Thoracic aorta (tissue), 2 donors: ENCODE measurements at regions not wholly inside any gene's neighbourhood (a gene's known extent, or its start where the extent isn't known, plus 50 kb on each side); places are given as distances from the start of the nearest gene placed in this dataset.
"Not testable (repeated sequence)": the region's sequence is repeated elsewhere in the genome, so short reads cannot be mapped to it uniquely, and the experiment has no call there.

Source experiments
- ATAC-seq: fragments of 150-250 bp; one replicate; pipeline ENCODE4 v1.8.0; 2017; ENCODE audit warnings: low read depth; ENCODE audit not compliant: insufficient number of reproducible peaks, low FRiP score
- DNase-seq: peaks from one replicate; pipeline ENCODE4 v3.0.0-alpha.2; 2020; ENCODE audit warnings: low spot score
- H3K27ac ChIP-seq, 2 donors: fragments of 200-600 bp; sonication (generic); 1 replicate in 1 of 2; 2 replicates in 1 of 2; pipeline ENCODE4 v1.5.1; 2016; ENCODE audit warnings: mild to moderate bottlenecking in 2 of 2, moderate library complexity in 2 of 2
- H3K27me3 ChIP-seq: fragments of 200-600 bp; sonication (generic); replicated peaks from 2 replicates; pipeline ENCODE4 v1.6.0; 2016; ENCODE audit warnings: mild to moderate bottlenecking; ENCODE audit not compliant: insufficient read depth
- H3K36me3 ChIP-seq: fragments of 200-600 bp; sonication (generic); one replicate; pipeline ENCODE4 v1.5.1; 2016
- H3K4me1 ChIP-seq, 2 donors: fragments of 200-600 bp; sonication (generic); 1 replicate in 1 of 2; 2 replicates in 1 of 2; pipeline versions ENCODE4 v1.5.1 to v1.6.0; 2016; ENCODE audit warnings: low read depth in 2 of 2, mild to moderate bottlenecking in 1 of 2; ENCODE audit not compliant: control insufficient read depth in 1 of 2
- H3K4me3 ChIP-seq: fragments of 200-600 bp; sonication (generic); 2 replicates; pipeline ENCODE4 v1.5.1; 2016; ENCODE audit warnings: mild to moderate bottlenecking
- H3K9me3 ChIP-seq: fragments of 200-600 bp; sonication (generic); 2 replicates; pipeline ENCODE4 v1.5.1; 2016
- CTCF ChIP-seq: fragments of 200-600 bp; sonication (generic); IDR thresholded peaks from one replicate; pipeline ENCODE4 v1.5.1; 2019; ENCODE audit warnings: antibody characterized with exemption

- ATAC-seq = peak; percentile 98
- not testable (repeated sequence) for H3K36me3 ChIP-seq, H3K4me1 ChIP-seq, H3K27me3 ChIP-seq, H3K9me3 ChIP-seq
- peak; percentile 33 for DNase-seq
- peak overlapping the region; percentile 77 for H3K4me3 ChIP-seq
- TF ChIP-seq CTCF = peak; percentile 59
- peak overlapping the region; percentile 65 to 75 for H3K27ac ChIP-seq
Observed at GRCh38 chr20:28602403-28603217, 2654.9 kb upstream of the DEFB115 start.

GRCh38 chr20:28603218-28603577, 2654.3 kb upstream of the DEFB115 start:
- not testable (repeated sequence) for H3K27me3 ChIP-seq, H3K4me1 ChIP-seq, H3K9me3 ChIP-seq, H3K36me3 ChIP-seq, ATAC-seq, DNase-seq
- Histone ChIP-seq H3K27ac (peak overlapping the region; percentile 65 to 75), H3K4me3 (peak overlapping the region; percentile 77)

GRCh38 chr20:28616354-28616753, 2641.1 kb upstream of the DEFB115 start:
- Histone ChIP-seq H3K27ac (no peak overlapping the region), H3K36me3 (no peaks in the 10 kb centered on the region), H3K27me3 (no peaks in the 10 kb centered on the region), H3K9me3 (peaks cover 22% of the 10 kb centered on the region), H3K4me1 (no peaks in the 10 kb centered on the region), H3K4me3 (no peak overlapping the region)
- DNase-seq (no peak), ATAC-seq (no peak)
- TF ChIP-seq CTCF = no peak

- not testable (repeated sequence) for H3K27me3 ChIP-seq, H3K4me3 ChIP-seq, ATAC-seq, H3K36me3 ChIP-seq, H3K27ac ChIP-seq, DNase-seq, H3K4me1 ChIP-seq
- H3K9me3 ChIP-seq = peaks cover 19% of the 10 kb centered on the region
Observed at GRCh38 chr20:28619956-28620651, 2637.4 kb upstream of the DEFB115 start.

- H3K27me3 ChIP-seq, DNase-seq, H3K27ac ChIP-seq, H3K36me3 ChIP-seq, H3K4me3 ChIP-seq, H3K4me1 ChIP-seq, H3K9me3 ChIP-seq, ATAC-seq: not testable (repeated sequence)
Observed at GRCh38 chr20:28625112-28625511, 2632.4 kb upstream of the DEFB115 start.

GRCh38 chr20:28640831-28641230, 2616.6 kb upstream of the DEFB115 start:
- H3K27ac ChIP-seq, ATAC-seq, DNase-seq, H3K9me3 ChIP-seq, H3K4me1 ChIP-seq, H3K36me3 ChIP-seq, H3K27me3 ChIP-seq, H3K4me3 ChIP-seq: not testable (repeated sequence)
